Transverse colon (tissue), 3 donors: ENCODE measurements at regions not wholly inside any gene's neighbourhood (a gene's known extent, or its start where the extent isn't known, plus 50 kb on each side); places are given as distances from the start of the nearest gene placed in this dataset.

ENCODE experiments used
- POLR2A ChIP-seq: fragments of 450-650 bp; IDR thresholded peaks from one replicate; pipeline ENCODE4 v1.6.1; 2016; ENCODE audit warnings: antibody characterized with exemption, mild to moderate bottlenecking, moderate library complexity
- POLR2AphosphoS5 ChIP-seq, 3 donors: sonication (generic); formaldehyde crosslinking; IDR thresholded peaks; one replicate each; pipeline ENCODE4 v1.6.1; 2016; ENCODE audit warnings: antibody characterized with exemption in 3 of 3

GRCh38 chr4:181939199-181939945 is 303.8 kb upstream of the TENM3 start:
- no peak for TF ChIP-seq POLR2A
- TF ChIP-seq POLR2AphosphoS5 (IDR thresholded peaks at IDR 0.05), result no peak
